AG04450 (cell line): ENCODE measurements at regions not wholly inside any gene's neighbourhood (a gene's known extent, or its start where the extent isn't known, plus 50 kb on each side); places are given as distances from the start of the nearest gene placed in this dataset.

ENCODE experiments used
- CTCF ChIA-PET: fragments of 300-600, 350-600 bp; formaldehyde crosslinking; extraction: SDS; loops from one replicate; lab custom pipeline; 2022; ENCODE audit warnings: antibody characterized with exemption, inconsistent platforms; lab: Charles Lee
- POLR2A ChIA-PET: fragments of 350-600 bp; formaldehyde crosslinking; extraction: SDS; loops from one replicate; lab custom pipeline; 2021; ENCODE audit warnings: antibody characterized with exemption, inconsistent platforms; lab: Yijun Ruan, JAX
- DNase-seq: peaks from one replicate; pipeline ENCODE4 v3.0.0-alpha.2; 2011; ENCODE audit warnings: low read depth, low spot score
- H3K27ac ChIP-seq: one replicate; pipeline ENCODE4 v1.5.1; 2012; ENCODE audit warnings: low read depth, low read length, control low read depth
- H3K27me3 ChIP-seq: one replicate; pipeline ENCODE4 v1.6.0; 2012; ENCODE audit warnings: low read length; ENCODE audit not compliant: control insufficient read depth, insufficient read depth
- H3K4me3 ChIP-seq: 2 replicates; pipeline ENCODE4 v1.5.1; 2011; ENCODE audit warnings: mild to moderate bottlenecking, low read depth, low read length, control low read depth
- H3K9me3 ChIP-seq: 2 replicates; pipeline ENCODE4 v1.5.1; 2012; ENCODE audit warnings: low read length; ENCODE audit not compliant: control insufficient read depth, insufficient read depth
- TF ChIP-seq, protein P1 (sequence below): IDR thresholded peaks from 2 replicates; pipeline ENCODE4 v1.5.1; 2011; ENCODE audit warnings: low read depth, low read length, control low read depth, inconsistent platforms

DNA sequence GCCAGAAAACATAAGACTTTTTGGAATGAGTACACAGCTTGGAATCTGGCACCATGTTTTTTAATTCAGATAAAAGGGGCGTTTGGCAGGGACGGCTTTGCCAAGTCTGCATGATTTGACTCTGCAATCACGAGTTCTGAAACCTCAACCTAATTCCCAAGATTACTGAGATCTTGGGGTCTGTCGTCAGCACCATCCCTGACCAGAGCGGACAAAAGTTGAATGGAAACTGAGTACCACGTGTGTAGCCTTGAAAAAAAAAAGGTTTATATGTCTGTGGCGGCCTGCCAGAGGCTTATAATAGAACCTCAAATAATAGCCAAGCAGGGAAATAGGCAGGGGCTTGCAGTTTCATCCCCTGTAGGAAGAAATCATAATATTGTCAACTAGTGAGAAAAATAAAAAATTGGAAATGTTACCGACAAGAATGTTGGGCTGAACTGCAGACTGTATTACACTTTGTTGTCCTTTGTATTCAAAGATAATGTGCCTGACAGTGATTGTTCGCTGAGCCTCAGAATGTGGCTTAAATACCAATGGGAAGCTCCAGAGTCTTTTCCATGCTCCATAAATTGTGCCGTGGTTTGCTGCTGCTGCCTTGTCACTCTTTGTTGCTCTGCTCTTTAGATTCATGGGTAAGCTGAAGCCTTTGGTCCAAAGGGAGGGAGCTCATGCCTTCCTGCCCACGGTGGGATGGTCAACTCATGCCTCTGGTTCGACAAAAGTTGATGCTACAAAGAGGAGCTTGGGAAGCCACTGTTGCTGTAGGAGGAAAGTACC lies 118.8 kb upstream of the ARID1B start:
- Histone ChIP-seq H3K27me3 (peaks cover 3% of the 10 kb centered on the region), H3K9me3 (peaks cover 3% of the 10 kb centered on the region; the same call in 1 of the 2 replicates), H3K4me3 (no peak overlapping the region; the same call in 1 of the 2 replicates), H3K27ac (no peak overlapping the region)
- ChIA-PET POLR2A (no interaction called here), CTCF (interaction anchor here (1.2 kb wide), 1 partner anchor 21 kb away, joined by 4 read pairs; no protein-coding TSS in a partner anchor)
- peak; percentile 45 for DNase-seq
- TF ChIP-seq, protein P1, sequence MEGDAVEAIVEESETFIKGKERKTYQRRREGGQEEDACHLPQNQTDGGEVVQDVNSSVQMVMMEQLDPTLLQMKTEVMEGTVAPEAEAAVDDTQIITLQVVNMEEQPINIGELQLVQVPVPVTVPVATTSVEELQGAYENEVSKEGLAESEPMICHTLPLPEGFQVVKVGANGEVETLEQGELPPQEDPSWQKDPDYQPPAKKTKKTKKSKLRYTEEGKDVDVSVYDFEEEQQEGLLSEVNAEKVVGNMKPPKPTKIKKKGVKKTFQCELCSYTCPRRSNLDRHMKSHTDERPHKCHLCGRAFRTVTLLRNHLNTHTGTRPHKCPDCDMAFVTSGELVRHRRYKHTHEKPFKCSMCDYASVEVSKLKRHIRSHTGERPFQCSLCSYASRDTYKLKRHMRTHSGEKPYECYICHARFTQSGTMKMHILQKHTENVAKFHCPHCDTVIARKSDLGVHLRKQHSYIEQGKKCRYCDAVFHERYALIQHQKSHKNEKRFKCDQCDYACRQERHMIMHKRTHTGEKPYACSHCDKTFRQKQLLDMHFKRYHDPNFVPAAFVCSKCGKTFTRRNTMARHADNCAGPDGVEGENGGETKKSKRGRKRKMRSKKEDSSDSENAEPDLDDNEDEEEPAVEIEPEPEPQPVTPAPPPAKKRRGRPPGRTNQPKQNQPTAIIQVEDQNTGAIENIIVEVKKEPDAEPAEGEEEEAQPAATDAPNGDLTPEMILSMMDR, result no peak

DNA sequence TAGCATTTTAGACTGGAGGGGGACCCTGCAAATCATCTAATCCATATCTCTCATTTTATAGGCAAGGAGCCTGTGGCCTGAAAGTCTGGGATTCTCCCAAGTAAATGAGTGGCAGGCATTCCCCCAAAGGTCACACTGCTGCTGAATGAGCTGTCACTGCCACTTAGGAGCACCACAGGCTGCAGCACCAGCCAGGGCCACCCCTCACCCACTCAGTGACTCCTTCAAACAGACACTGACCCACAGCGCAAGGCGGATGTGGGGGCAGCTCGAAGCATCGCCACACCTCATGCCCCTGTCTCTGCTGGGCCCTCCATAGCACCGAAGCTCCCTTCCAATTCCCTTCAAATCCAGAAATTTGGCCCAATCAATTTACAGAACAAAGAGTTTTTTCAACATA lies 119.9 kb upstream of the ARID1B start:
- POLR2A ChIA-PET, result no interaction called here
- no peak for DNase-seq

DNA sequence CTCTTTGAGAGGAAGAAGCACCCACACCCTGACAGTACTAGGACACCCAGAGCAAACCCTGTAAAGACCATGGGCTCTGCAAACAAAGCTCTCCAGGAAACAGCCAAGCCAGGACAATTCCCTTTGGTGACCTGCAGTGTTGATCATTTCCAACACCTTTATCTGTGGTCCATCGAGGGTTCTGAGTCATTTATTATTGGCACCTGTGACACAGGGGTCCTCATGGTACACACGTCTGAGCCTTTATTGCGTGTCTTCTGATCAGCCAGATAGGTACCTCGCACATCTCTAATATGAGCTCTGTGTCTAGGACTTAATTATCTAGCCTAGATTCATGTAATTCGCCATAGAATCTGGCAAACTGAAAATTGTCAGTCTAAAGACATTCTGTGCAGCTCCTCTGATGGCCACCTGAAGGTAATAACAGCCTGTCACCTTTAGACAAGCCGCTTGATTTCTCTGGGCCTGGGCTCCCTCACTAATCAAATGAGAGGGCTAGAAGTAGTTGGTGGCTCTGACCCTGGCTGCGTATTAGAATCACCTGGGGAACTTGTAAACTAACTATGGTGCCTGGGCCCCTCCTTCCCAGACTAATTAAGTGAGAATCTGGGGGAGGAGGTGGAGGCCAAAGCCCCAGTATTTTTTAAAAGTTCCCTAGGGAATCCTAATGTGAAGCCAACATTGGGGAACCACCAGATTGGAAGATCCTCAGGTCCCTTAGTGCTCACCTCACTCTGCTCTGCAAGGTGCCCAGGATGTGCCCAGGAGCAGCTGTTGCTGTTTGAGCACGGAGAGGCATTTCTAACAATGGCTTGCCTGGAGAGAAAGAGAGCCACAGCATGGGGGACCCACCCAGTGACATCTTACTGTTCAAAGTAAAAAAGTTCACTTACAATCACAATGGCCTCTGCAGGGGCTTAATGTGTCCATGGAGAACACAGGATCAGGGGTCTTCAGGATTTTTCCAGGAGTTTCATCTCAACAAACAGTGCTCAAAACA lies 122.0 kb upstream of the ARID1B start:
- POLR2A ChIA-PET, result no interaction called here
- Histone ChIP-seq H3K27me3 (peaks cover 3% of the 10 kb centered on the region), H3K9me3 (no peaks in the 10 kb centered on the region), H3K4me3 (no peak overlapping the region), H3K27ac (no peak overlapping the region)
- no peak for DNase-seq
- TF ChIP-seq, protein P1, result no peak
- CTCF ChIA-PET, result interaction anchor here (0.6 kb wide), 1 partner anchor 31 kb away, joined by 3 read pairs; no protein-coding TSS in a partner anchor

More for the DNA sequence above, 119.9 kb upstream of the ARID1B start:
- TF ChIP-seq, protein P1, result no peak
- Histone ChIP-seq H3K27me3 (peaks cover 3% of the 10 kb centered on the region), H3K27ac (no peak overlapping the region), H3K4me3 (no peak overlapping the region), H3K9me3 (peaks cover 3% of the 10 kb centered on the region; the same call in 1 of the 2 replicates)
- CTCF ChIA-PET, result no interaction called here

DNA sequence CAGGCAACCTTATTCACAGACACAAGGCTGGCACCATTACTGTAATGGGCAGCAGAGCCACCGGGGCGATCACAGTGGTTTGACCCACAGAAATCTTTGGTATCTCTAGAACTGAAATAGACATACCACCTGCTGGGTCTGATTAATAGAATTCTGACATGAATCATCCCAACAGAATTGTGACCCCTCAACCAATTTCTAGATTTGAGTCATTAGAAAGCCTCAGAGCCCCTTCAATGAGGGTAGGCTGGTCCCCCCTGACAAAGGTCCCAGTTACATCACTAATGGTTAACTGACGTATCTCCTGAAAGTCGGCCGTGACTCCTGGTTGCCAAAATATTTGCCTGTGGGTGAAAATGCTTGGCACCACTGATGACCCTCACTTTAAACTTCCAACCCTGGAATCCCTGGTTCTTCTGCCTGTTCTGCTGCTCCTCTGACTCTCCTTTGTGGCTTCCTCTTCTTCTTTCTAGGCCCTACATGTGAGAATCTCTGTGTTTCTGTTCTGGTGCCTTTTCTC lies 124.9 kb upstream of the ARID1B start:
- ChIA-PET CTCF (no interaction called here), POLR2A (no interaction called here)
- DNase-seq, result no peak
- TF ChIP-seq, protein P1, result no peak
- H3K4me3 ChIP-seq, result no peak overlapping the region
- H3K27ac ChIP-seq, result no peak overlapping the region
- peaks cover 3% of the 10 kb centered on the region for H3K27me3 ChIP-seq
- no peaks in the 10 kb centered on the region for H3K9me3 ChIP-seq
